ENCODE measurements at regions not wholly inside any gene's neighbourhood (a gene's known extent, or its start where the extent isn't known, plus 50 kb on each side); places are given as distances from the start of the nearest gene placed in this dataset.
A peak's percentile ranks its signal among the peaks of the same experiment; 100 is the strongest.

- Mint-ChIP-seq H3K9me3 (ENCODE audit: unreplicated experiment) (no peaks in the 10 kb centered on the region), H3K27ac (ENCODE audit: unreplicated experiment) (no peak overlapping the region), H3K36me3 (ENCODE audit: unreplicated experiment) (no peaks in the 10 kb centered on the region), H3K4me3 (ENCODE audit: unreplicated experiment) (no peak overlapping the region), H3K4me1 (ENCODE audit: unreplicated experiment) (peaks cover 32% of the 10 kb centered on the region), H3K27me3 (ENCODE audit: unreplicated experiment) (no peaks in the 10 kb centered on the region)
- TF ChIP-seq CTCF (IDR thresholded peaks at IDR 0.05), result no peak
- no peak for DNase-seq (ENCODE audit: extremely low spot score, unreplicated experiment)
These were observed 396.9 kb downstream of the IRS2 start for GRCh38 chr13:109389456-109389855.

- Mint-ChIP-seq H3K27ac (ENCODE audit: unreplicated experiment) (no peak overlapping the region), H3K36me3 (ENCODE audit: unreplicated experiment) (no peaks in the 10 kb centered on the region), H3K4me1 (ENCODE audit: unreplicated experiment) (peaks cover 39% of the 10 kb centered on the region), H3K27me3 (ENCODE audit: unreplicated experiment) (no peaks in the 10 kb centered on the region), H3K9me3 (ENCODE audit: unreplicated experiment) (no peaks in the 10 kb centered on the region), H3K4me3 (ENCODE audit: unreplicated experiment) (no peak overlapping the region)
- no peak for DNase-seq (ENCODE audit: extremely low spot score, unreplicated experiment)
- TF ChIP-seq CTCF (IDR thresholded peaks at IDR 0.05), result no peak
These were observed 398.9 kb downstream of the IRS2 start for GRCh38 chr13:109387471-109387870.

- Mint-ChIP-seq H3K4me3 (ENCODE audit: unreplicated experiment) (no peak overlapping the region), H3K27me3 (ENCODE audit: unreplicated experiment) (no peaks in the 10 kb centered on the region), H3K9me3 (ENCODE audit: unreplicated experiment) (no peaks in the 10 kb centered on the region), H3K27ac (ENCODE audit: unreplicated experiment) (peak overlapping the region; percentile 66), H3K4me1 (ENCODE audit: unreplicated experiment) (peaks cover 50% of the 10 kb centered on the region), H3K36me3 (ENCODE audit: unreplicated experiment) (no peaks in the 10 kb centered on the region)
- no peak for DNase-seq (ENCODE audit: extremely low spot score, unreplicated experiment)
- no peak for TF ChIP-seq CTCF (IDR thresholded peaks at IDR 0.05)
These were observed 401.2 kb downstream of the IRS2 start for GRCh38 chr13:109385242-109385560.

GRCh38 chr13:109384491-109385241, 401.7 kb downstream of the IRS2 start:
- Mint-ChIP-seq H3K27me3 (ENCODE audit: unreplicated experiment) (no peaks in the 10 kb centered on the region), H3K9me3 (ENCODE audit: unreplicated experiment) (no peaks in the 10 kb centered on the region), H3K4me1 (ENCODE audit: unreplicated experiment) (peaks cover 50% of the 10 kb centered on the region), H3K36me3 (ENCODE audit: unreplicated experiment) (no peaks in the 10 kb centered on the region), H3K4me3 (ENCODE audit: unreplicated experiment) (no peak overlapping the region), H3K27ac (ENCODE audit: unreplicated experiment) (peak overlapping the region; percentile 66)
- TF ChIP-seq CTCF (IDR thresholded peaks at IDR 0.05), result no peak
- DNase-seq (ENCODE audit: extremely low spot score, unreplicated experiment), result no peak

- peaks cover 50% of the 10 kb centered on the region for H3K4me1 Mint-ChIP-seq (ENCODE audit: unreplicated experiment)
These were observed 402.7 kb downstream of the IRS2 start for GRCh38 chr13:109383683-109384082.

More at GRCh38 chr13:109383683-109384082, 402.7 kb downstream of the IRS2 start:
- Mint-ChIP-seq H3K4me3 (ENCODE audit: unreplicated experiment) (no peak overlapping the region), H3K27ac (ENCODE audit: unreplicated experiment) (peak overlapping the region; percentile 66), H3K9me3 (ENCODE audit: unreplicated experiment) (no peaks in the 10 kb centered on the region), H3K36me3 (ENCODE audit: unreplicated experiment) (no peaks in the 10 kb centered on the region), H3K27me3 (ENCODE audit: unreplicated experiment) (no peaks in the 10 kb centered on the region)
- no peak for DNase-seq (ENCODE audit: extremely low spot score, unreplicated experiment)
- no peak for TF ChIP-seq CTCF (IDR thresholded peaks at IDR 0.05)
